WTC11 (cell line): ENCODE measurements at regions not wholly inside any gene's neighbourhood (a gene's known extent, or its start where the extent isn't known, plus 50 kb on each side); places are given as distances from the start of the nearest gene placed in this dataset.

Experiments
- ETV6 ChIP-seq: sonication (generic); formaldehyde crosslinking; IDR thresholded peaks from 2 replicates; pipeline ENCODE4 v1.8.1; 2022; ENCODE audit warnings: mild to moderate bottlenecking, missing genetic modification reagents
- JUN ChIP-seq: sonication (generic); formaldehyde crosslinking; IDR thresholded peaks from 2 replicates; pipeline ENCODE4 v1.8.0; 2023; ENCODE audit warnings: mild to moderate bottlenecking, missing genetic modification reagents
- MYBL2 ChIP-seq: sonication (generic); formaldehyde crosslinking; IDR thresholded peaks from 2 replicates; pipeline ENCODE4 v1.8.1; 2023; ENCODE audit warnings: mild to moderate bottlenecking, moderate library complexity, missing genetic modification reagents
- NFYB ChIP-seq: sonication (generic); formaldehyde crosslinking; conservative IDR thresholded peaks from 2 replicates; pipeline ENCODE4 v1.8.0; 2022; ENCODE audit warnings: low read depth, missing genetic modification reagents
- TCF7 ChIP-seq: sonication (generic); formaldehyde crosslinking; IDR thresholded peaks from 2 replicates; pipeline ENCODE4 v1.8.0; 2022; ENCODE audit warnings: mild to moderate bottlenecking, low read depth, missing genetic modification reagents, moderate library complexity
- ZNF423 ChIP-seq: fragments of 250-450 bp; sonication (Bioruptor Pico); IDR thresholded peaks from 2 replicates; pipeline ENCODE4 v2.1.2; 2022; ENCODE audit warnings: mild to moderate bottlenecking, moderate library complexity
- TF ChIP-seq, protein P1 (sequence below): fragments of 200-600 bp; IDR thresholded peaks from 2 replicates; pipeline ENCODE4 v1.8.0; 2022; ENCODE audit warnings: antibody characterized with exemption
- TF ChIP-seq, protein P2 (sequence below): sonication (generic); formaldehyde crosslinking; IDR thresholded peaks from 2 replicates; pipeline ENCODE4 v1.8.0; 2022; ENCODE audit warnings: mild to moderate bottlenecking, missing genetic modification reagents
- TF ChIP-seq, protein P3 (sequence below): fragments of 250-450 bp; sonication (Bioruptor Pico); IDR thresholded peaks from 2 replicates; pipeline ENCODE4 v1.9.0; 2021; ENCODE audit warnings: mild to moderate bottlenecking, borderline replicate concordance
- TF ChIP-seq, protein P4 (sequence below): sonication (generic); formaldehyde crosslinking; IDR thresholded peaks from 2 replicates; pipeline ENCODE4 v1.8.1; 2022; ENCODE audit warnings: mild to moderate bottlenecking, moderate library complexity, missing genetic modification reagents
- TF ChIP-seq, protein P5 (sequence below): sonication (generic); formaldehyde crosslinking; conservative IDR thresholded peaks from 2 replicates; pipeline ENCODE4 v1.8.1; 2022; ENCODE audit warnings: mild to moderate bottlenecking, missing genetic modification reagents
- TF ChIP-seq, protein P6 (sequence below): sonication (generic); formaldehyde crosslinking; IDR thresholded peaks from 2 replicates; pipeline ENCODE4 v1.8.1; 2023; ENCODE audit warnings: mild to moderate bottlenecking, missing genetic modification reagents, moderate library complexity

DNA sequence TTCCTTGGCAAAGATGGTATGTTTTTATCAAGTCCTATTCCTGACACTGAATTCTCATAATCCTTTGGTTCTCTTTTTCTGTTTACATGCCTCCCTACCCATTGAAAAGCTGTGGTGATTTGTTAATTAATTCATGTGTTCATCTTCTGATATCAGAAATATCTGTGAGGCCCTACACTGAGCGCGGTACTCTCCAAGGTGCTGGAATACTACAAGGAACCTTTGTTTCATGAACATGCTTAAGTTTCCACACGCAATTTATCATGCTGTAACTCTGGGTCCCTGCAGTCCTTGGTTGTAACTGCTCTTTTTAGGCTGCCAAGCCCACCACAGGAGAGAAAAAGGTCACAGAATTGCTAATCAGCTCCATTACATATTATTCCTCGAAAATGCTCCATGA lies 331.8 kb downstream of the FAT3 start:
- TF ChIP-seq, protein P1, sequence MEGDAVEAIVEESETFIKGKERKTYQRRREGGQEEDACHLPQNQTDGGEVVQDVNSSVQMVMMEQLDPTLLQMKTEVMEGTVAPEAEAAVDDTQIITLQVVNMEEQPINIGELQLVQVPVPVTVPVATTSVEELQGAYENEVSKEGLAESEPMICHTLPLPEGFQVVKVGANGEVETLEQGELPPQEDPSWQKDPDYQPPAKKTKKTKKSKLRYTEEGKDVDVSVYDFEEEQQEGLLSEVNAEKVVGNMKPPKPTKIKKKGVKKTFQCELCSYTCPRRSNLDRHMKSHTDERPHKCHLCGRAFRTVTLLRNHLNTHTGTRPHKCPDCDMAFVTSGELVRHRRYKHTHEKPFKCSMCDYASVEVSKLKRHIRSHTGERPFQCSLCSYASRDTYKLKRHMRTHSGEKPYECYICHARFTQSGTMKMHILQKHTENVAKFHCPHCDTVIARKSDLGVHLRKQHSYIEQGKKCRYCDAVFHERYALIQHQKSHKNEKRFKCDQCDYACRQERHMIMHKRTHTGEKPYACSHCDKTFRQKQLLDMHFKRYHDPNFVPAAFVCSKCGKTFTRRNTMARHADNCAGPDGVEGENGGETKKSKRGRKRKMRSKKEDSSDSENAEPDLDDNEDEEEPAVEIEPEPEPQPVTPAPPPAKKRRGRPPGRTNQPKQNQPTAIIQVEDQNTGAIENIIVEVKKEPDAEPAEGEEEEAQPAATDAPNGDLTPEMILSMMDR, result no peak
- TF ChIP-seq JUN (CRISPR knock-in tag) (no peak), ZNF423 (CRISPR knock-in tag) (no peak), ETV6 (CRISPR knock-in tag) (no peak), TCF7 (no peak), NFYB (CRISPR knock-in tag) (no peak), MYBL2 (CRISPR knock-in tag) (no peak)
- TF ChIP-seq, protein P2, sequence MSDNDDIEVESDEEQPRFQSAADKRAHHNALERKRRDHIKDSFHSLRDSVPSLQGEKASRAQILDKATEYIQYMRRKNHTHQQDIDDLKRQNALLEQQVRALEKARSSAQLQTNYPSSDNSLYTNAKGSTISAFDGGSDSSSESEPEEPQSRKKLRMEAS (CRISPR knock-in tag), result no peak
- TF ChIP-seq, protein P3, sequence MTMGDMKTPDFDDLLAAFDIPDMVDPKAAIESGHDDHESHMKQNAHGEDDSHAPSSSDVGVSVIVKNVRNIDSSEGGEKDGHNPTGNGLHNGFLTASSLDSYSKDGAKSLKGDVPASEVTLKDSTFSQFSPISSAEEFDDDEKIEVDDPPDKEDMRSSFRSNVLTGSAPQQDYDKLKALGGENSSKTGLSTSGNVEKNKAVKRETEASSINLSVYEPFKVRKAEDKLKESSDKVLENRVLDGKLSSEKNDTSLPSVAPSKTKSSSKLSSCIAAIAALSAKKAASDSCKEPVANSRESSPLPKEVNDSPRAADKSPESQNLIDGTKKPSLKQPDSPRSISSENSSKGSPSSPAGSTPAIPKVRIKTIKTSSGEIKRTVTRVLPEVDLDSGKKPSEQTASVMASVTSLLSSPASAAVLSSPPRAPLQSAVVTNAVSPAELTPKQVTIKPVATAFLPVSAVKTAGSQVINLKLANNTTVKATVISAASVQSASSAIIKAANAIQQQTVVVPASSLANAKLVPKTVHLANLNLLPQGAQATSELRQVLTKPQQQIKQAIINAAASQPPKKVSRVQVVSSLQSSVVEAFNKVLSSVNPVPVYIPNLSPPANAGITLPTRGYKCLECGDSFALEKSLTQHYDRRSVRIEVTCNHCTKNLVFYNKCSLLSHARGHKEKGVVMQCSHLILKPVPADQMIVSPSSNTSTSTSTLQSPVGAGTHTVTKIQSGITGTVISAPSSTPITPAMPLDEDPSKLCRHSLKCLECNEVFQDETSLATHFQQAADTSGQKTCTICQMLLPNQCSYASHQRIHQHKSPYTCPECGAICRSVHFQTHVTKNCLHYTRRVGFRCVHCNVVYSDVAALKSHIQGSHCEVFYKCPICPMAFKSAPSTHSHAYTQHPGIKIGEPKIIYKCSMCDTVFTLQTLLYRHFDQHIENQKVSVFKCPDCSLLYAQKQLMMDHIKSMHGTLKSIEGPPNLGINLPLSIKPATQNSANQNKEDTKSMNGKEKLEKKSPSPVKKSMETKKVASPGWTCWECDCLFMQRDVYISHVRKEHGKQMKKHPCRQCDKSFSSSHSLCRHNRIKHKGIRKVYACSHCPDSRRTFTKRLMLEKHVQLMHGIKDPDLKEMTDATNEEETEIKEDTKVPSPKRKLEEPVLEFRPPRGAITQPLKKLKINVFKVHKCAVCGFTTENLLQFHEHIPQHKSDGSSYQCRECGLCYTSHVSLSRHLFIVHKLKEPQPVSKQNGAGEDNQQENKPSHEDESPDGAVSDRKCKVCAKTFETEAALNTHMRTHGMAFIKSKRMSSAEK, result no peak
- TF ChIP-seq, protein P4, sequence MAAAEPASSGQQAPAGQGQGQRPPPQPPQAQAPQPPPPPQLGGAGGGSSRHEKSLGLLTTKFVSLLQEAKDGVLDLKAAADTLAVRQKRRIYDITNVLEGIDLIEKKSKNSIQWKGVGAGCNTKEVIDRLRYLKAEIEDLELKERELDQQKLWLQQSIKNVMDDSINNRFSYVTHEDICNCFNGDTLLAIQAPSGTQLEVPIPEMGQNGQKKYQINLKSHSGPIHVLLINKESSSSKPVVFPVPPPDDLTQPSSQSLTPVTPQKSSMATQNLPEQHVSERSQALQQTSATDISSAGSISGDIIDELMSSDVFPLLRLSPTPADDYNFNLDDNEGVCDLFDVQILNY, result no peak
- TF ChIP-seq, protein P5, sequence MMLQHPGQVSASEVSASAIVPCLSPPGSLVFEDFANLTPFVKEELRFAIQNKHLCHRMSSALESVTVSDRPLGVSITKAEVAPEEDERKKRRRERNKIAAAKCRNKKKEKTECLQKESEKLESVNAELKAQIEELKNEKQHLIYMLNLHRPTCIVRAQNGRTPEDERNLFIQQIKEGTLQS (CRISPR knock-in tag), result no peak
- TF ChIP-seq, protein P6, sequence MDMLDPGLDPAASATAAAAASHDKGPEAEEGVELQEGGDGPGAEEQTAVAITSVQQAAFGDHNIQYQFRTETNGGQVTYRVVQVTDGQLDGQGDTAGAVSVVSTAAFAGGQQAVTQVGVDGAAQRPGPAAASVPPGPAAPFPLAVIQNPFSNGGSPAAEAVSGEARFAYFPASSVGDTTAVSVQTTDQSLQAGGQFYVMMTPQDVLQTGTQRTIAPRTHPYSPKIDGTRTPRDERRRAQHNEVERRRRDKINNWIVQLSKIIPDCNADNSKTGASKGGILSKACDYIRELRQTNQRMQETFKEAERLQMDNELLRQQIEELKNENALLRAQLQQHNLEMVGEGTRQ (CRISPR knock-in tag), result no peak
